GM10266 (cell line): ENCODE measurements at regions not wholly inside any gene's neighbourhood (a gene's known extent, or its start where the extent isn't known, plus 50 kb on each side); places are given as distances from the start of the nearest gene placed in this dataset.
"Not testable (repeated sequence)": the region's sequence is repeated elsewhere in the genome, so short reads cannot be mapped to it uniquely, and the experiment has no call there.

Experiments used
- DNase-seq: peaks from one replicate; pipeline ENCODE4 v3.0.0; 2012; ENCODE audit errors: extremely low spot score
- CTCF ChIP-seq: IDR thresholded peaks from 2 replicates; pipeline ENCODE4 v1.5.1; 2012; ENCODE audit warnings: mild to moderate bottlenecking, low read depth; ENCODE audit not compliant: control insufficient read depth, insufficient read depth; ENCODE audit errors: missing control alignments

GRCh38 chr4:27946799-27947198 is 1086.2 kb downstream of the STIM2 start:
- DNase-seq: no peak
- TF ChIP-seq CTCF: no peak

GRCh38 chr4:27947302-27947701 is 1086.7 kb downstream of the STIM2 start:
- no peak for TF ChIP-seq CTCF

GRCh38 chr4:27964095-27964494 is 1103.5 kb downstream of the STIM2 start:
- TF ChIP-seq CTCF: no peak
- DNase-seq: no peak

More at GRCh38 chr4:27947302-27947701, 1086.7 kb downstream of the STIM2 start:
- no peak for DNase-seq

GRCh38 chr4:27966664-27967063 is 1106.0 kb downstream of the STIM2 start:
- TF ChIP-seq CTCF: no peak
- no peak for DNase-seq

- no peak for DNase-seq
- no peak for TF ChIP-seq CTCF
Observed at GRCh38 chr4:27973056-27973455, 1112.4 kb downstream of the STIM2 start.

GRCh38 chr4:27973700-27974099 is 1113.1 kb downstream of the STIM2 start:
- no peak for DNase-seq
- TF ChIP-seq CTCF: no peak

GRCh38 chr4:27974339-27974738 is 1113.7 kb downstream of the STIM2 start:
- DNase-seq: no peak
- TF ChIP-seq CTCF: no peak

GRCh38 chr4:27974881-27975280 is 1114.2 kb downstream of the STIM2 start:
- DNase-seq: not testable (repeated sequence)

- DNase-seq: not testable (repeated sequence)
Observed at GRCh38 chr4:27978427-27979109, 1117.9 kb downstream of the STIM2 start.
